Astrocyte (in vitro differentiated cells and primary cell): ENCODE measurements at regions not wholly inside any gene's neighbourhood (a gene's known extent, or its start where the extent isn't known, plus 50 kb on each side); places are given as distances from the start of the nearest gene placed in this dataset.

ENCODE experiments used
- CTCF ChIP-seq: IDR thresholded peaks from 2 replicates; pipeline ENCODE4 v1.5.1; 2011; ENCODE audit warnings: low read depth, mild to moderate bottlenecking, inconsistent platforms, low read length, moderate library complexity; ENCODE audit not compliant: insufficient read depth
- EZH2 ChIP-seq: IDR thresholded peaks from 2 replicates; pipeline ENCODE4 v1.6.1; 2012; ENCODE audit warnings: mild to moderate bottlenecking, low read length, inconsistent platforms; ENCODE audit not compliant: insufficient read depth

- TF ChIP-seq CTCF (no peak), EZH2 (no peak)
Observed at GRCh38 chr6:104656235-104656634, 203.5 kb downstream of the HACE1 start.
